ENCODE measurements at regions not wholly inside any gene's neighbourhood (a gene's known extent, or its start where the extent isn't known, plus 50 kb on each side); places are given as distances from the start of the nearest gene placed in this dataset.

DNA sequence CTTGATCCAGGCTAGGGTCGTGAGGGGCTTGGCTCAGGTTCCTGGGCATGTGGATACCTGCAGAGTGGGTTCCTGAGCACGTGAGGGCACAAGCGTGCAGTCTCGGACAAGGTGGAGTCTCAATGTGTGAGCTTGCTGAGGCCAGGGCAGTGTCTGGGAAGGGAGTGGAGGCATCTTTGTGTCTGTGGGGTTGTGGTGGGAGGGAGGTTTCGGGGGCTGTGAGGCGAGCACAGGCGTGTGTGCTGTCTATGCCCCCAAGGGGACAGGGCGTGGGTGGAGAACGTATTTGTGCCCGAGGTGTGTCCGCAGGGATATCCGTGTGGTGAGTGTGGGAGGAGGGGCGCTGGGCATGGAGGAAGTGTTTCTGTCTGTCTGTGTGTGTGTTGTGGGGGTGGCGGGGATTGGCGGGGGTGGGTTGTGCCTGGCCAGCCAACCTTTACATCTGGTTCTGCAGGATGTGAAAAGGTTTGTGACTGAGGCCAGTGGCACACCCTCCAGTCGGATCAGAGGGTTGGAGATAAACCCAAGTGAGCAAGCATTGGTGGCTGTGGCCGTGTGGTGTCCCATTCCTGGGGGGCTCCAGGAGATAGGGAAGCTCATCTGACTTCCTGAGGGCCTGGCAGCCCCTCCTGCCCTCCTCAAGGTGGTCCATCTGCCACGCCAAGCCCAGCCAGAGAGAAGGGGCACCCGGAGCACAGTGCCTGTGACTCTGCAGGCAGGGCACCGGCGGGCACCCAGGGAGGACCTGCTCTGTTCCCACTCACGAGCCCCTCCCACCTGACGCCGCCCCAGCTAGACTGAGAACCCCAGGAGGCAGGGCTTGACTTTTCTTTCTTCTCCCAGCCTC lies 57.1 kb downstream of the ZFP36L2 start (continued):
- TF ChIP-seq YY1 (IDR thresholded peaks at IDR 0.05; ENCODE audit: low read depth, low read length) (no peak), PAX5 (IDR thresholded peaks at IDR 0.05; ENCODE audit: borderline replicate concordance, low read depth, low read length) (peak; percentile 80), CBX5 (IDR thresholded peaks at IDR 0.05; ENCODE audit: low read depth) (no peak), ZBED1 (IDR thresholded peaks at IDR 0.05; ENCODE audit: borderline replicate concordance) (no peak), CREM (IDR thresholded peaks at IDR 0.05; ENCODE audit: low read depth) (no peak; the same call in 1 of the 2 replicates), PML (IDR thresholded peaks at IDR 0.05; ENCODE audit: low read length) (no peak), NBN (IDR thresholded peaks at IDR 0.05) (peak; percentile 97; the same call in 1 of the 2 replicates), TCF7 (IDR thresholded peaks at IDR 0.05; ENCODE audit: borderline replicate concordance) (no peak), MTA2 (IDR thresholded peaks at IDR 0.05; ENCODE audit: low read depth) (peak; percentile 73), RUNX3 (IDR thresholded peaks at IDR 0.05; ENCODE audit: low read length) (peak; percentile 75; the same call in 1 of the 2 replicates), TBL1XR1 (IDR thresholded peaks at IDR 0.05; ENCODE audit: low read depth, low read length) (peak; percentile 67), IKZF2 (IDR thresholded peaks at IDR 0.05) (peak; percentile 86 to 92), ZNF217 (IDR thresholded peaks at IDR 0.05) (no peak), CHD2 (IDR thresholded peaks at IDR 0.05; ENCODE audit: borderline replicate concordance, low read depth, low read length) (peak; percentile 54; the same call in 1 of the 2 replicates), STAT1 (conservative IDR thresholded peaks at IDR 0.05) (no peak), MTA3 (IDR thresholded peaks at IDR 0.05; ENCODE audit: borderline replicate concordance, low read length) (peak; percentile 86; the same call in 1 of the 2 replicates), HDGF (IDR thresholded peaks at IDR 0.05) (peak; percentile 98), CHD4 (IDR thresholded peaks at IDR 0.05) (no peak), EP300 (IDR thresholded peaks at IDR 0.05; ENCODE audit: borderline replicate concordance in 1 of 2, control insufficient read depth in 1 of 2, low read depth in 2 of 2, low read length in 2 of 2) (peak in 1 of 2 experiments; percentile 61; a peak in 2 of 4 replicates), MYB (IDR thresholded peaks at IDR 0.05; ENCODE audit: borderline replicate concordance, low read depth, low read length) (no peak), NR2C2 (IDR thresholded peaks at IDR 0.05; ENCODE audit: borderline replicate concordance, control insufficient read depth, insufficient read length, low read depth) (no peak), EGR1 (IDR thresholded peaks at IDR 0.05; ENCODE audit: borderline replicate concordance in 1 of 2, low read depth in 2 of 2, low read length in 2 of 2) (peak in 1 of 2 experiments; percentile 83; a peak in 2 of 3 replicates), TAF1 (IDR thresholded peaks at IDR 0.05; ENCODE audit: borderline replicate concordance, low read depth, low read length) (no peak), SUPT20H (IDR thresholded peaks at IDR 0.05; ENCODE audit: borderline replicate concordance, control insufficient read depth, low read depth, low read length) (no peak)
- TF ChIP-seq, protein P1, sequence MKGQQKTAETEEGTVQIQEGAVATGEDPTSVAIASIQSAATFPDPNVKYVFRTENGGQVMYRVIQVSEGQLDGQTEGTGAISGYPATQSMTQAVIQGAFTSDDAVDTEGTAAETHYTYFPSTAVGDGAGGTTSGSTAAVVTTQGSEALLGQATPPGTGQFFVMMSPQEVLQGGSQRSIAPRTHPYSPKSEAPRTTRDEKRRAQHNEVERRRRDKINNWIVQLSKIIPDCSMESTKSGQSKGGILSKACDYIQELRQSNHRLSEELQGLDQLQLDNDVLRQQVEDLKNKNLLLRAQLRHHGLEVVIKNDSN (IDR thresholded peaks at IDR 0.05; ENCODE audit: borderline replicate concordance, extremely low read length, insufficient read depth, low read depth, low read length) = peak; percentile 32
- TF ChIP-seq, protein P2, sequence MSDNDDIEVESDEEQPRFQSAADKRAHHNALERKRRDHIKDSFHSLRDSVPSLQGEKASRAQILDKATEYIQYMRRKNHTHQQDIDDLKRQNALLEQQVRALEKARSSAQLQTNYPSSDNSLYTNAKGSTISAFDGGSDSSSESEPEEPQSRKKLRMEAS (IDR thresholded peaks at IDR 0.05; ENCODE audit: low read depth, low read length) = peak; percentile 68
- TF ChIP-seq, protein P3, sequence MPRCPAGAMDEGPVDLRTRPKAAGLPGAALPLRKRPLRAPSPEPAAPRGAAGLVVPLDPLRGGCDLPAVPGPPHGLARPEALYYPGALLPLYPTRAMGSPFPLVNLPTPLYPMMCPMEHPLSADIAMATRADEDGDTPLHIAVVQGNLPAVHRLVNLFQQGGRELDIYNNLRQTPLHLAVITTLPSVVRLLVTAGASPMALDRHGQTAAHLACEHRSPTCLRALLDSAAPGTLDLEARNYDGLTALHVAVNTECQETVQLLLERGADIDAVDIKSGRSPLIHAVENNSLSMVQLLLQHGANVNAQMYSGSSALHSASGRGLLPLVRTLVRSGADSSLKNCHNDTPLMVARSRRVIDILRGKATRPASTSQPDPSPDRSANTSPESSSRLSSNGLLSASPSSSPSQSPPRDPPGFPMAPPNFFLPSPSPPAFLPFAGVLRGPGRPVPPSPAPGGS (IDR thresholded peaks at IDR 0.05; ENCODE audit: borderline replicate concordance, insufficient read depth, low read depth, low read length, poor library complexity, severe bottlenecking) = no peak
- TF ChIP-seq, protein P4, sequence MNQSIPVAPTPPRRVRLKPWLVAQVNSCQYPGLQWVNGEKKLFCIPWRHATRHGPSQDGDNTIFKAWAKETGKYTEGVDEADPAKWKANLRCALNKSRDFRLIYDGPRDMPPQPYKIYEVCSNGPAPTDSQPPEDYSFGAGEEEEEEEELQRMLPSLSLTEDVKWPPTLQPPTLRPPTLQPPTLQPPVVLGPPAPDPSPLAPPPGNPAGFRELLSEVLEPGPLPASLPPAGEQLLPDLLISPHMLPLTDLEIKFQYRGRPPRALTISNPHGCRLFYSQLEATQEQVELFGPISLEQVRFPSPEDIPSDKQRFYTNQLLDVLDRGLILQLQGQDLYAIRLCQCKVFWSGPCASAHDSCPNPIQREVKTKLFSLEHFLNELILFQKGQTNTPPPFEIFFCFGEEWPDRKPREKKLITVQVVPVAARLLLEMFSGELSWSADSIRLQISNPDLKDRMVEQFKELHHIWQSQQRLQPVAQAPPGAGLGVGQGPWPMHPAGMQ (IDR thresholded peaks at IDR 0.05; ENCODE audit: borderline replicate concordance) = no peak
